ENCODE measurements at regions not wholly inside any gene's neighbourhood (a gene's known extent, or its start where the extent isn't known, plus 50 kb on each side); places are given as distances from the start of the nearest gene placed in this dataset.
A peak's percentile ranks its signal among the peaks of the same experiment; 100 is the strongest.

- Mint-ChIP-seq H3K4me1 (no peaks in the 10 kb centered on the region), H3K9me3 (peaks cover 3% of the 10 kb centered on the region), H3K27ac (no peak overlapping the region), H3K4me3 (no peak overlapping the region), H3K27me3 (ENCODE audit: insufficient read depth) (no peaks in the 10 kb centered on the region), H3K36me3 (ENCODE audit: low read depth) (no peaks in the 10 kb centered on the region)
- H3K27me3 ChIP-seq (ENCODE audit: control insufficient read depth, insufficient read depth, low read length, poor library complexity, severe bottlenecking) = no peaks in the 10 kb centered on the region
- H3K4me1 ChIP-seq (ENCODE audit: control insufficient read depth, insufficient read depth, low read length) = no peaks in the 10 kb centered on the region
- TF ChIP-seq CTCF (conservative IDR thresholded peaks at IDR 0.05) = no peak
- 92 to 100% methylated on average over 1 to 2 of the region's 2 CpGs for WGBS, 2 experiments (ENCODE audit: insufficient coverage in 1 of 2, insufficient read length in 1 of 2)
- DNase-seq = no peak
- no peak overlapping the region for H3K9ac ChIP-seq (ENCODE audit: extremely low read depth, low read length, poor library complexity, severe bottlenecking)
- no peaks in the 10 kb centered on the region for H3K36me3 ChIP-seq (ENCODE audit: control insufficient read depth, insufficient read depth, low read length)
- H3K27ac ChIP-seq (ENCODE audit: low read depth, low read length) = no peak overlapping the region
- no peaks in the 10 kb centered on the region for H3K9me3 ChIP-seq (ENCODE audit: control insufficient read depth, low read length)
- no peak overlapping the region for H3K4me3 ChIP-seq (ENCODE audit: low read length)
These were observed 154.7 kb upstream of the BOD1L1 start for GRCh38 chr4:13782231-13782630.

GRCh38 chr4:13783800-13784411, 156.4 kb upstream of the BOD1L1 start:
- H3K27ac ChIP-seq (ENCODE audit: low read depth, low read length) = peak overlapping the region; percentile 8
- no peak overlapping the region for H3K27ac Mint-ChIP-seq
- no peak overlapping the region for H3K4me3 Mint-ChIP-seq
- 70 to 84% methylated on average over 3 to 8 of the region's 8 CpGs for WGBS, 2 experiments (ENCODE audit: insufficient coverage in 1 of 2, insufficient read length in 1 of 2)
- no peak overlapping the region for H3K4me3 ChIP-seq (ENCODE audit: low read length)
- H3K9ac ChIP-seq (ENCODE audit: extremely low read depth, low read length, poor library complexity, severe bottlenecking) = no peak overlapping the region
- H3K36me3 Mint-ChIP-seq (ENCODE audit: low read depth) = no peaks in the 10 kb centered on the region
- H3K27me3 ChIP-seq (ENCODE audit: control insufficient read depth, insufficient read depth, low read length, poor library complexity, severe bottlenecking) = no peaks in the 10 kb centered on the region
- no peaks in the 10 kb centered on the region for H3K4me1 Mint-ChIP-seq
- no peaks in the 10 kb centered on the region for H3K9me3 Mint-ChIP-seq
- no peaks in the 10 kb centered on the region for H3K4me1 ChIP-seq (ENCODE audit: control insufficient read depth, insufficient read depth, low read length)
- TF ChIP-seq CTCF (conservative IDR thresholded peaks at IDR 0.05) = no peak
- H3K9me3 ChIP-seq (ENCODE audit: control insufficient read depth, low read length) = no peaks in the 10 kb centered on the region
- no peaks in the 10 kb centered on the region for H3K27me3 Mint-ChIP-seq (ENCODE audit: insufficient read depth)
- no peak for DNase-seq
- no peaks in the 10 kb centered on the region for H3K36me3 ChIP-seq (ENCODE audit: control insufficient read depth, insufficient read depth, low read length)

- H3K4me1 Mint-ChIP-seq = peaks cover 5% of the 10 kb centered on the region
- TF ChIP-seq CTCF (conservative IDR thresholded peaks at IDR 0.05) = no peak
- 88 to 92% methylated on average over 3 to 5 of the region's 5 CpGs for WGBS, 2 experiments (ENCODE audit: insufficient coverage in 1 of 2, insufficient read length in 1 of 2)
- Histone ChIP-seq H3K36me3 (ENCODE audit: control insufficient read depth, insufficient read depth, low read length) (no peaks in the 10 kb centered on the region), H3K9ac (ENCODE audit: extremely low read depth, low read length, poor library complexity, severe bottlenecking) (no peak overlapping the region), H3K9me3 (ENCODE audit: control insufficient read depth, low read length) (no peaks in the 10 kb centered on the region), H3K27me3 (ENCODE audit: control insufficient read depth, insufficient read depth, low read length, poor library complexity, severe bottlenecking) (no peaks in the 10 kb centered on the region), H3K4me3 (ENCODE audit: low read length) (no peak overlapping the region), H3K27ac (ENCODE audit: low read depth, low read length) (no peak overlapping the region), H3K4me1 (ENCODE audit: control insufficient read depth, insufficient read depth, low read length) (no peaks in the 10 kb centered on the region)
- H3K27me3 Mint-ChIP-seq (ENCODE audit: insufficient read depth) = no peaks in the 10 kb centered on the region
- H3K27ac Mint-ChIP-seq = no peak overlapping the region
- H3K4me3 Mint-ChIP-seq = no peak overlapping the region
- no peak for DNase-seq
- no peaks in the 10 kb centered on the region for H3K36me3 Mint-ChIP-seq (ENCODE audit: low read depth)
- peaks cover 12% of the 10 kb centered on the region for H3K9me3 Mint-ChIP-seq
These were observed 165.6 kb upstream of the BOD1L1 start for GRCh38 chr4:13793020-13793710.
